Sigmoid colon (tissue), 6 donors: ENCODE measurements at regions not wholly inside any gene's neighbourhood (a gene's known extent, or its start where the extent isn't known, plus 50 kb on each side); places are given as distances from the start of the nearest gene placed in this dataset.

Experiments
- DNase-seq: peaks from one replicate; pipeline ENCODE4 v3.0.0-alpha.2; 2019
- H3K27ac ChIP-seq, 4 donors: fragments of 200-600 bp; sonication (generic); one replicate each; pipeline ENCODE4 v1.5.1; 2016 to 2019; ENCODE audit warnings: mild to moderate bottlenecking in 1 of 4
- H3K27me3 ChIP-seq, 3 donors: fragments of 200-600 bp; sonication (generic); one replicate each; pipeline ENCODE4 v1.5.1; 2019; ENCODE audit warnings: mild to moderate bottlenecking in 1 of 3
- H3K36me3 ChIP-seq, 4 donors: fragments of 200-600 bp; sonication (generic); one replicate each; pipeline ENCODE4 v1.5.1; 2016 to 2019
- H3K4me1 ChIP-seq, 4 donors: fragments of 200-600 bp; sonication (generic); one replicate each; pipeline ENCODE4 v1.5.1; 2017 to 2019
- H3K4me3 ChIP-seq, 4 donors: fragments of 200-600 bp; sonication (generic); one replicate each; pipeline ENCODE4 v1.5.1; 2017 to 2019; ENCODE audit warnings: mild to moderate bottlenecking in 2 of 4, moderate library complexity in 1 of 4
- H3K9me3 ChIP-seq, 4 donors: fragments of 200-600 bp in 3 of 4; sonication (generic) in 3 of 4; one replicate each; pipeline versions ENCODE4 v1.5.1 to v1.6.1; 2013 to 2019
- EP300 ChIP-seq, 4 donors: sonication (generic); formaldehyde crosslinking; IDR thresholded peaks; one replicate each; pipeline ENCODE4 v1.6.1; 2017; ENCODE audit warnings: antibody characterized with exemption in 4 of 4
- POLR2A ChIP-seq, 2 donors: fragments of 450-650 bp; IDR thresholded peaks; one replicate each; pipeline ENCODE4 v1.6.1; 2016; ENCODE audit warnings: antibody characterized with exemption in 2 of 2, mild to moderate bottlenecking in 2 of 2, moderate library complexity in 2 of 2
- POLR2AphosphoS5 ChIP-seq, 4 donors: sonication (generic); formaldehyde crosslinking; IDR thresholded peaks; one replicate each; pipeline ENCODE4 v1.6.1; 2017; ENCODE audit warnings: antibody characterized with exemption in 4 of 4
- WGBS, 2 donors: extraction: QIAGEN DNeasy Blood & Tissue Kit; methylation state at CpG; one replicate each; pipeline ENCODE4 v1.1.7; 2013; 5-methylcytosine and 5-hydroxymethylcytosine counted together
- intact Hi-C: fragments of 100-400 bp; cut with DNase I; formaldehyde crosslinking; loops from one replicate; pipeline ENCODE4 v1.15.1; 2023
- TF ChIP-seq, protein P1 (sequence below), 4 experiments: fragments of 450-650 bp in 3 of 4; fragments of 200-600 bp in 1 of 4; IDR thresholded peaks; one replicate each; pipeline ENCODE4 v1.5.1; 2016 to 2019; ENCODE audit warnings: antibody characterized with exemption in 4 of 4, mild to moderate bottlenecking in 3 of 4, moderate library complexity in 2 of 4
- donor health status: healthy with polysubstance abuse.
- donor health status: healthy.

DNA sequence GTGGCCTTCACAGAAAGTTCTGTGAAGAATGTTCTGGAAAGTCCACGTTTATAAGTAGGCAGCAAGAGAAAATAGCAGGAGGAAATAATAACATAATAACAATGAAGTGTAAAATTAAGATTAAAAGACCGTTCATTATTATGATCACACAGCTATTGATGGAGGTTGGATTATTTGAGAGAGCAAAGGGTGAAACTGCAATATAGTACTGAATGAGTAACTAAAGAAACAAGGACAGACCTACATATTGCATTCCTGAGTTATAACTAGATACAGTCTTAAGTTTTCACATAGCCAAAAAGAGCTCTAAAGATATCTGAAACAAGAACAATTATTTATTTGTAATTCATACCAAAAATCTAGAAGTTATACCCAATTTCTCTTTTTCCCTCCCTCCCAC, 122.9 kb upstream of the TMEM164 start:
- H3K36me3 ChIP-seq = no peaks in the 10 kb centered on the region

DNA sequence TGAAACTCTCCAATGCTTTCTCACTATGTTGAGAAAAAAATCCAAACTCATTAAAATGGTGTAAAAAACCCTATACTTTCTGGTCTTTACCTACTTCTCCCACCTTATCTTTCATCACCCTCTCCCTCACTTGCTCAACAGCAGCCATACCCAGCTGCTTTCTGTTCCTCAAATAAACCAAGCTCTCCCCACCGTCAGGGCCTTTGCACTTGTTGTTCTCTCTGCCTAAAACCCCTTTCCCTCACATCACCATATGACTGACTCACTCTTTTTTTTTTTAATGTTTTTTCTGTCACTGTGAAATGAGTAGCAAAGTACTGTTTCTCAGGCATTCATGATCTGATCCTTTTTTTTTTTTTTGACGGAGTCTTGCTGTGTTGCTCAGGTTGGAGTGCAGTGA, 122.3 kb upstream of the TMEM164 start:
- H3K4me3 ChIP-seq = no peak overlapping the region
- no peaks in the 10 kb centered on the region for H3K4me1 ChIP-seq
- H3K27ac ChIP-seq = no peak overlapping the region
- TF ChIP-seq, protein P1, sequence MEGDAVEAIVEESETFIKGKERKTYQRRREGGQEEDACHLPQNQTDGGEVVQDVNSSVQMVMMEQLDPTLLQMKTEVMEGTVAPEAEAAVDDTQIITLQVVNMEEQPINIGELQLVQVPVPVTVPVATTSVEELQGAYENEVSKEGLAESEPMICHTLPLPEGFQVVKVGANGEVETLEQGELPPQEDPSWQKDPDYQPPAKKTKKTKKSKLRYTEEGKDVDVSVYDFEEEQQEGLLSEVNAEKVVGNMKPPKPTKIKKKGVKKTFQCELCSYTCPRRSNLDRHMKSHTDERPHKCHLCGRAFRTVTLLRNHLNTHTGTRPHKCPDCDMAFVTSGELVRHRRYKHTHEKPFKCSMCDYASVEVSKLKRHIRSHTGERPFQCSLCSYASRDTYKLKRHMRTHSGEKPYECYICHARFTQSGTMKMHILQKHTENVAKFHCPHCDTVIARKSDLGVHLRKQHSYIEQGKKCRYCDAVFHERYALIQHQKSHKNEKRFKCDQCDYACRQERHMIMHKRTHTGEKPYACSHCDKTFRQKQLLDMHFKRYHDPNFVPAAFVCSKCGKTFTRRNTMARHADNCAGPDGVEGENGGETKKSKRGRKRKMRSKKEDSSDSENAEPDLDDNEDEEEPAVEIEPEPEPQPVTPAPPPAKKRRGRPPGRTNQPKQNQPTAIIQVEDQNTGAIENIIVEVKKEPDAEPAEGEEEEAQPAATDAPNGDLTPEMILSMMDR (IDR thresholded peaks at IDR 0.05) = no peak
- TF ChIP-seq POLR2AphosphoS5 (IDR thresholded peaks at IDR 0.05) = no peak
- no peak for TF ChIP-seq POLR2A (IDR thresholded peaks at IDR 0.05)
- no peak for TF ChIP-seq EP300 (IDR thresholded peaks at IDR 0.05)
- intact Hi-C loops = loop anchor here (10.0 kb wide), 1 partner anchor 396 kb away; the partner anchor contains the start of gene GUCY2F
- WGBS, 2 donors = 60 to 66% methylated on average over 2 of the region's 2 CpGs
- no peak for DNase-seq
- no peaks in the 10 kb centered on the region for H3K36me3 ChIP-seq
- no peaks in the 10 kb centered on the region for H3K27me3 ChIP-seq
- no peaks in the 10 kb centered on the region for H3K9me3 ChIP-seq

More for the DNA sequence above, 122.9 kb upstream of the TMEM164 start:
- no peaks in the 10 kb centered on the region for H3K27me3 ChIP-seq
- no peak overlapping the region for H3K4me3 ChIP-seq
- TF ChIP-seq POLR2AphosphoS5 (IDR thresholded peaks at IDR 0.05) = no peak
- no peak for TF ChIP-seq POLR2A (IDR thresholded peaks at IDR 0.05)
- TF ChIP-seq EP300 (IDR thresholded peaks at IDR 0.05) = no peak
- TF ChIP-seq, protein P1 (IDR thresholded peaks at IDR 0.05) = no peak
- intact Hi-C loops = loop anchor here (10.0 kb wide), 1 partner anchor 395 kb away; the partner anchor contains the start of gene GUCY2F
- H3K9me3 ChIP-seq = no peaks in the 10 kb centered on the region
- no peak for DNase-seq
- no peaks in the 10 kb centered on the region for H3K4me1 ChIP-seq
- no peak overlapping the region for H3K27ac ChIP-seq
- 9 to 54% methylated on average over 2 of the region's 2 CpGs for WGBS, 2 donors

DNA sequence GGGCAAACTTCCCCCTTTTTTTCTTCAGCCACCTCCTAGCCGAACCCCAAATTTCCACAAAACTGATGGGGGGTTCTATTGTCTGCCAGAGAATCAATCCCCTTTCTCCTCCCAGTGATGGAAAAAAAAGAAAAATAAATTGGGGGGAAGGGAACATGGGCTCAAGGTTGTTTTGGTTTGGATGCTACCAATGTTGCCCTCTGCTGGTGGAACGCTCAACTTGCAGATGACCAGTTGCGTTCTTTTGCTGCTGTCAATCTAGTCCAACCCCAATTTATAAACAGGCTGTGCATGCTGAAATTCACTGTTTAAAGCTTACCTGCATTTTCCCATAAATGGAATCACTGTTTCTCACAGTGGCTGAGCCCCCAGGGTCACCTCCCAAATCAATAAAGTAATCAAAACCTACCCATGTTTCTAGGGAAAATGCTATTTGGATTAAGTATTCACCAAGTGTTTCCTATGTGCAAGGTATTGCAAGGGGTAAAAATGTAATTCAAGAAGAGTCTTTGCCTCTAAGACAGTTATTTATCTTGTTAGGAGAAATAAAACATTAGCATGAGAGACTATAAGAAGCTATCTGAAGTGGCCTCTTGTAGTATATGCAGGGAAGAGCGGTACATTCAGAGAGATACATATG, 116.7 kb upstream of the TMEM164 start:
- TF ChIP-seq, protein P1 (IDR thresholded peaks at IDR 0.05) = peak in 3 of 4 experiments; percentile 25 to 44 (median 44)
- TF ChIP-seq POLR2AphosphoS5 (IDR thresholded peaks at IDR 0.05) (no peak), POLR2A (IDR thresholded peaks at IDR 0.05) (no peak)
- no peak overlapping the region for H3K4me3 ChIP-seq
- no peak for DNase-seq
- H3K9me3 ChIP-seq = no peaks in the 10 kb centered on the region
- no peak overlapping the region for H3K27ac ChIP-seq
- intact Hi-C loops = loop anchor here (10.0 kb wide), 1 partner anchor 401 kb away; the partner anchor contains the start of gene GUCY2F
- 38 to 47% methylated on average over 4 of the region's 4 CpGs for WGBS, 2 donors
- no peaks in the 10 kb centered on the region for H3K36me3 ChIP-seq
- no peaks in the 10 kb centered on the region for H3K27me3 ChIP-seq
- H3K4me1 ChIP-seq = no peaks in the 10 kb centered on the region

DNA sequence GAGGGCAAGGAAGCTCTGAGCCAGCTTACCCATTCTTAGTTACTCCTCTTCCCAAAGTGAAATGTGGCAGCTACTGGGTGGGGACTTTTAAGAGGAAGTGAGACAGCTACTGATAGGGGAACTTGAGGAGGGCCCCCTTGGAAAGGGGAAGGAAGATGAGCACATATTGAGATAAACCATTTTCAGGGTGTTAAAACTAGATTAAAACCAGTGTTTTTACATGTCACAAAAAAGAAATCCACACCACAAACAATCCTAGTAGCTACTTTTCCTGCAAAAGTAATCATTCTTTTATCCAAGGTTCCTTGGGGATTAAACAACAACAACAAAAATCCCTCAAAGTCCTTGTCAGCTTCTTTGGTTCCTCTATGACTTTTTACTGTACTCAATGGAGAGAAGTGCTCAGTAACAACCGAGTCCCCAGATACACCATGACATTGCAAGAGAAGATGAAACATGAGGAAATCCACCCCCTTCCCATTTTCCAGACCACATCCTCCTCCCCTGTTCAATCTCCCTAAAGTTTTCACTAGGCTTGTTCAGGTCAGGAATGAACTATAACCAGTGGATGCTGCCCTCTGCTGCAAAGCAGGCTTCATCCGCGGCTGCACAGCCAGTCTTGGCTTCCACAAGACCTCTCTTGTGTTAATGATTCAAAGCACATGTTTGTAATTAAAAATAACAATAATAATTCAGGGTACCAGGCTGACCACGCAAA, 113.5 kb upstream of the TMEM164 start:
- H3K4me3 ChIP-seq = no peak overlapping the region
- H3K27ac ChIP-seq = no peak overlapping the region
- 53 to 74% methylated on average over 4 of the region's 4 CpGs for WGBS, 2 donors
- H3K36me3 ChIP-seq = no peaks in the 10 kb centered on the region
- TF ChIP-seq POLR2A (IDR thresholded peaks at IDR 0.05) (no peak), POLR2AphosphoS5 (IDR thresholded peaks at IDR 0.05) (no peak), EP300 (IDR thresholded peaks at IDR 0.05) (no peak)
- TF ChIP-seq, protein P1 (IDR thresholded peaks at IDR 0.05) = no peak
- intact Hi-C loops = loop anchor here (10.0 kb wide), 1 partner anchor 405 kb away; the partner anchor contains the start of gene GUCY2F
- H3K4me1 ChIP-seq = no peaks in the 10 kb centered on the region
- no peaks in the 10 kb centered on the region for H3K9me3 ChIP-seq
- H3K27me3 ChIP-seq = no peaks in the 10 kb centered on the region
- DNase-seq = no peak
